ENCODE measurements at regions not wholly inside any gene's neighbourhood (a gene's known extent, or its start where the extent isn't known, plus 50 kb on each side); places are given as distances from the start of the nearest gene placed in this dataset.

- TF ChIP-seq RFX5 (IDR thresholded peaks at IDR 0.05) (no peak), MAFK (IDR thresholded peaks at IDR 0.05; ENCODE audit: partially characterized antibody) (no peak), POLR2A (IDR thresholded peaks at IDR 0.05; ENCODE audit: low read length) (no peak), TP53 (CRISPR knock-in tag; IDR thresholded peaks at IDR 0.05) (no peak), CEBPB (IDR thresholded peaks at IDR 0.05) (no peak), NFE2L2 (conservative IDR thresholded peaks at IDR 0.05; ENCODE audit: low read length) (no peak)
- TF ChIP-seq, protein P1, sequence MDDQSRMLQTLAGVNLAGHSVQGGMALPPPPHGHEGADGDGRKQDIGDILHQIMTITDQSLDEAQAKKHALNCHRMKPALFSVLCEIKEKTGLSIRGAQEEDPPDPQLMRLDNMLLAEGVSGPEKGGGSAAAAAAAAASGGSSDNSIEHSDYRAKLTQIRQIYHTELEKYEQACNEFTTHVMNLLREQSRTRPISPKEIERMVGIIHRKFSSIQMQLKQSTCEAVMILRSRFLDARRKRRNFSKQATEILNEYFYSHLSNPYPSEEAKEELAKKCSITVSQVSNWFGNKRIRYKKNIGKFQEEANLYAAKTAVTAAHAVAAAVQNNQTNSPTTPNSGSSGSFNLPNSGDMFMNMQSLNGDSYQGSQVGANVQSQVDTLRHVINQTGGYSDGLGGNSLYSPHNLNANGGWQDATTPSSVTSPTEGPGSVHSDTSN (IDR thresholded peaks at IDR 0.05) = no peak
- TF ChIP-seq, protein P2, sequence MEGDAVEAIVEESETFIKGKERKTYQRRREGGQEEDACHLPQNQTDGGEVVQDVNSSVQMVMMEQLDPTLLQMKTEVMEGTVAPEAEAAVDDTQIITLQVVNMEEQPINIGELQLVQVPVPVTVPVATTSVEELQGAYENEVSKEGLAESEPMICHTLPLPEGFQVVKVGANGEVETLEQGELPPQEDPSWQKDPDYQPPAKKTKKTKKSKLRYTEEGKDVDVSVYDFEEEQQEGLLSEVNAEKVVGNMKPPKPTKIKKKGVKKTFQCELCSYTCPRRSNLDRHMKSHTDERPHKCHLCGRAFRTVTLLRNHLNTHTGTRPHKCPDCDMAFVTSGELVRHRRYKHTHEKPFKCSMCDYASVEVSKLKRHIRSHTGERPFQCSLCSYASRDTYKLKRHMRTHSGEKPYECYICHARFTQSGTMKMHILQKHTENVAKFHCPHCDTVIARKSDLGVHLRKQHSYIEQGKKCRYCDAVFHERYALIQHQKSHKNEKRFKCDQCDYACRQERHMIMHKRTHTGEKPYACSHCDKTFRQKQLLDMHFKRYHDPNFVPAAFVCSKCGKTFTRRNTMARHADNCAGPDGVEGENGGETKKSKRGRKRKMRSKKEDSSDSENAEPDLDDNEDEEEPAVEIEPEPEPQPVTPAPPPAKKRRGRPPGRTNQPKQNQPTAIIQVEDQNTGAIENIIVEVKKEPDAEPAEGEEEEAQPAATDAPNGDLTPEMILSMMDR (IDR thresholded peaks at IDR 0.05) = no peak
Observed at GRCh38 chr21:35451276-35451675, 402.2 kb upstream of the RUNX1 start.

Data from A549 (cell line).